Hematopoietic multipotent progenitor cell treated with erythropoietin and hydrocortisone succinate and interleukin-3 and kit ligand, for 8 days (in vitro differentiated cells): ENCODE measurements at regions not wholly inside any gene's neighbourhood (a gene's known extent, or its start where the extent isn't known, plus 50 kb on each side); places are given as distances from the start of the nearest gene placed in this dataset.
"Not testable (repeated sequence)": the region's sequence is repeated elsewhere in the genome, so short reads cannot be mapped to it uniquely, and the experiment has no call there.

ENCODE experiments used
- DNase-seq: peaks from one replicate; pipeline ENCODE4 v3.0.0-alpha.2; 2015

- no peak for DNase-seq
Measured at GRCh38 chr21:23684431-23684830, 1922.8 kb downstream of the MRPL39 start.

- no peak for DNase-seq
Measured at GRCh38 chr21:23664193-23664694, 1943.0 kb downstream of the MRPL39 start.

- DNase-seq, result no peak
Measured at GRCh38 chr21:23660560-23660959, 1946.7 kb downstream of the MRPL39 start.

- no peak for DNase-seq
Measured at GRCh38 chr21:23644768-23645167, 1962.5 kb downstream of the MRPL39 start.

- DNase-seq, result no peak
Measured at GRCh38 chr21:23639721-23640120, 1967.6 kb downstream of the MRPL39 start.

- DNase-seq, result no peak
Measured at GRCh38 chr21:23638131-23638695, 1969.1 kb downstream of the MRPL39 start.

GRCh38 chr21:23633447-23633940 is 1973.8 kb downstream of the MRPL39 start:
- DNase-seq, result no peak

- no peak for DNase-seq
Measured at GRCh38 chr21:23624281-23624680, 1983.0 kb downstream of the MRPL39 start.

GRCh38 chr21:23613014-23613413 is 1994.3 kb downstream of the MRPL39 start:
- no peak for DNase-seq

- no peak for DNase-seq
Measured at GRCh38 chr21:23612210-23612609, 1995.1 kb downstream of the MRPL39 start.

- no peak for DNase-seq
Measured at GRCh38 chr21:23607782-23608431, 1999.4 kb downstream of the MRPL39 start.

- no peak for DNase-seq
Measured at GRCh38 chr21:23601549-23601948, 2005.7 kb downstream of the MRPL39 start.

- DNase-seq, result no peak
Measured at GRCh38 chr21:23593582-23593981, 2013.7 kb downstream of the MRPL39 start.

- DNase-seq, result no peak
Measured at GRCh38 chr21:23585419-23585818, 2021.9 kb downstream of the MRPL39 start.

- no peak for DNase-seq
Measured at GRCh38 chr21:23579573-23579972, 2027.7 kb downstream of the MRPL39 start.

- DNase-seq, result no peak
Measured at GRCh38 chr21:23578027-23578426, 2029.3 kb downstream of the MRPL39 start.

GRCh38 chr21:23574932-23575331 is 2032.3 kb downstream of the MRPL39 start:
- no peak for DNase-seq

- not testable (repeated sequence) for DNase-seq
Measured at GRCh38 chr21:23548924-23549323, 2058.4 kb downstream of the MRPL39 start.

GRCh38 chr21:23543333-23543732 is 2063.9 kb downstream of the MRPL39 start:
- no peak for DNase-seq

GRCh38 chr21:23542097-23542496 is 2065.2 kb downstream of the MRPL39 start:
- no peak for DNase-seq

GRCh38 chr21:23541571-23541970 is 2065.7 kb downstream of the MRPL39 start:
- DNase-seq, result no peak

- DNase-seq, result no peak
Measured at GRCh38 chr21:23534850-23535249, 2072.4 kb downstream of the MRPL39 start.

- DNase-seq, result no peak
Measured at GRCh38 chr21:23531444-23531843, 2075.8 kb downstream of the MRPL39 start.

- DNase-seq, result peak; percentile 19
Measured at GRCh38 chr21:23524685-23525084, 2082.6 kb downstream of the MRPL39 start.

GRCh38 chr21:23522751-23523150 is 2084.5 kb downstream of the MRPL39 start:
- no peak for DNase-seq
